Right hindlimb (tissue), 1 donor: ENCODE measurements at regions not wholly inside any gene's neighbourhood (a gene's known extent, or its start where the extent isn't known, plus 50 kb on each side); places are given as distances from the start of the nearest gene placed in this dataset.
"Not testable (repeated sequence)": the region's sequence is repeated elsewhere in the genome, so short reads cannot be mapped to it uniquely, and the experiment has no call there.

Source experiments
- DNase-seq: peaks from one replicate; pipeline ENCODE4 v3.0.0-alpha.2; 2018

- no peak for DNase-seq
These were observed 306.3 kb upstream of the PPARGC1A start for GRCh38 chr4:24195991-24196736.

GRCh38 chr4:24192018-24192641 is 302.3 kb upstream of the PPARGC1A start:
- no peak for DNase-seq

GRCh38 chr4:24190761-24191695 is 301.2 kb upstream of the PPARGC1A start:
- peak; percentile 76 for DNase-seq

- no peak for DNase-seq
These were observed 298.6 kb upstream of the PPARGC1A start for GRCh38 chr4:24188459-24188858.

- DNase-seq = no peak
These were observed 296.6 kb upstream of the PPARGC1A start for GRCh38 chr4:24186466-24186865.

GRCh38 chr4:24181005-24181404 is 291.2 kb upstream of the PPARGC1A start:
- DNase-seq = no peak

- DNase-seq = no peak
These were observed 290.7 kb upstream of the PPARGC1A start for GRCh38 chr4:24180586-24180985.

- no peak for DNase-seq
These were observed 289.5 kb upstream of the PPARGC1A start for GRCh38 chr4:24179201-24179840.

GRCh38 chr4:24177443-24177842 is 287.6 kb upstream of the PPARGC1A start:
- not testable (repeated sequence) for DNase-seq

GRCh38 chr4:24175707-24176106 is 285.9 kb upstream of the PPARGC1A start:
- DNase-seq = no peak

- DNase-seq = peak; percentile 55
These were observed 284.8 kb upstream of the PPARGC1A start for GRCh38 chr4:24174602-24175001.

GRCh38 chr4:24172406-24172805 is 282.6 kb upstream of the PPARGC1A start:
- DNase-seq = no peak

- DNase-seq = no peak
These were observed 280.1 kb upstream of the PPARGC1A start for GRCh38 chr4:24169956-24170355.

- DNase-seq = no peak
These were observed 278.8 kb upstream of the PPARGC1A start for GRCh38 chr4:24168658-24169057.

- DNase-seq = no peak
These were observed 276.7 kb upstream of the PPARGC1A start for GRCh38 chr4:24166501-24166900.

GRCh38 chr4:24164797-24165196 is 274.9 kb upstream of the PPARGC1A start:
- DNase-seq = no peak

- no peak for DNase-seq
These were observed 274.3 kb upstream of the PPARGC1A start for GRCh38 chr4:24164054-24164693.

- DNase-seq = no peak
These were observed 273.5 kb upstream of the PPARGC1A start for GRCh38 chr4:24163314-24163713.

- no peak for DNase-seq
These were observed 270.5 kb upstream of the PPARGC1A start for GRCh38 chr4:24160358-24160757.

- DNase-seq = no peak
These were observed 268.2 kb upstream of the PPARGC1A start for GRCh38 chr4:24158031-24158430.

GRCh38 chr4:24150034-24150433 is 260.2 kb upstream of the PPARGC1A start:
- no peak for DNase-seq

- DNase-seq = no peak
These were observed 256.3 kb upstream of the PPARGC1A start for GRCh38 chr4:24146127-24146526.
